ENCODE measurements at regions not wholly inside any gene's neighbourhood (a gene's known extent, or its start where the extent isn't known, plus 50 kb on each side); places are given as distances from the start of the nearest gene placed in this dataset.
A peak's percentile ranks its signal among the peaks of the same experiment; 100 is the strongest.
"Not testable (repeated sequence)": the region's sequence is repeated elsewhere in the genome, so short reads cannot be mapped to it uniquely, and the experiment has no call there.

GRCh38 chr9:80659751-80660150 lies 1029.6 kb downstream of the TLE1 start:
- DNase-seq (ENCODE audit: low spot score): not testable (repeated sequence)

- no peak for DNase-seq (ENCODE audit: low spot score)
Measured at GRCh38 chr9:80651044-80651443, 1038.3 kb downstream of the TLE1 start.

GRCh38 chr9:80649496-80649895 lies 1039.9 kb downstream of the TLE1 start:
- no peak for DNase-seq (ENCODE audit: low spot score)

GRCh38 chr9:80649001-80649420 lies 1040.3 kb downstream of the TLE1 start:
- no peak for DNase-seq (ENCODE audit: low spot score)

- no peak for DNase-seq (ENCODE audit: low spot score)
Measured at GRCh38 chr9:80648336-80648735, 1041.0 kb downstream of the TLE1 start.

- DNase-seq (ENCODE audit: low spot score): no peak
Measured at GRCh38 chr9:80646211-80646610, 1043.1 kb downstream of the TLE1 start.

GRCh38 chr9:80644044-80644443 lies 1045.3 kb downstream of the TLE1 start:
- DNase-seq (ENCODE audit: low spot score): no peak

GRCh38 chr9:80635065-80635464 lies 1054.3 kb downstream of the TLE1 start:
- no peak for DNase-seq (ENCODE audit: low spot score)

- DNase-seq (ENCODE audit: low spot score): no peak
Measured at GRCh38 chr9:80632041-80632440, 1057.3 kb downstream of the TLE1 start.

- DNase-seq (ENCODE audit: low spot score): no peak
Measured at GRCh38 chr9:80622508-80622907, 1050.7 kb downstream of the TLE4 start.

GRCh38 chr9:80619356-80619755 lies 1047.6 kb downstream of the TLE4 start:
- DNase-seq (ENCODE audit: low spot score): no peak

GRCh38 chr9:80615964-80616363 lies 1044.2 kb downstream of the TLE4 start:
- DNase-seq (ENCODE audit: low spot score): no peak

- DNase-seq (ENCODE audit: low spot score): no peak
Measured at GRCh38 chr9:80605793-80606192, 1034.0 kb downstream of the TLE4 start.

GRCh38 chr9:80605129-80605528 lies 1033.4 kb downstream of the TLE4 start:
- peak; percentile 54 for DNase-seq (ENCODE audit: low spot score)

- DNase-seq (ENCODE audit: low spot score): no peak
Measured at GRCh38 chr9:80602291-80602690, 1030.5 kb downstream of the TLE4 start.

- DNase-seq (ENCODE audit: low spot score): no peak
Measured at GRCh38 chr9:80596579-80596978, 1024.8 kb downstream of the TLE4 start.

- no peak for DNase-seq (ENCODE audit: low spot score)
Measured at GRCh38 chr9:80595192-80595591, 1023.4 kb downstream of the TLE4 start.

- DNase-seq (ENCODE audit: low spot score): no peak
Measured at GRCh38 chr9:80592413-80592812, 1020.6 kb downstream of the TLE4 start.

GRCh38 chr9:80586786-80587330 lies 1015.1 kb downstream of the TLE4 start:
- peak; percentile 40 for DNase-seq (ENCODE audit: low spot score)

- DNase-seq (ENCODE audit: low spot score): no peak
Measured at GRCh38 chr9:80571953-80572352, 1000.2 kb downstream of the TLE4 start.

- no peak for DNase-seq (ENCODE audit: low spot score)
Measured at GRCh38 chr9:80569236-80569635, 997.5 kb downstream of the TLE4 start.

- DNase-seq (ENCODE audit: low spot score): no peak
Measured at GRCh38 chr9:80561526-80561925, 989.8 kb downstream of the TLE4 start.

GRCh38 chr9:80560976-80561375 lies 989.2 kb downstream of the TLE4 start:
- no peak for DNase-seq (ENCODE audit: low spot score)

- no peak for DNase-seq (ENCODE audit: low spot score)
Measured at GRCh38 chr9:80557256-80557655, 985.5 kb downstream of the TLE4 start.
